MCF 10A (cell line): ENCODE measurements at regions not wholly inside any gene's neighbourhood (a gene's known extent, or its start where the extent isn't known, plus 50 kb on each side); places are given as distances from the start of the nearest gene placed in this dataset.

Source experiments
- BruUV-seq: library from RNA; stranded (reverse); fragments of 400-500 nt; replicated peaks from 2 replicates; lab custom pipeline; 2021; lab: Mats Ljungman, UMichigan
- CTCF ChIA-PET: fragments of 300-600 bp; sonication (Branson Sonifier 250); formaldehyde crosslinking; extraction: SDS; loops from one replicate; lab custom pipeline; 2021; ENCODE audit warnings: antibody characterized with exemption, inconsistent platforms; lab: Yijun Ruan, JAX
- POLR2A ChIA-PET: fragments of 300-600, 350-650 bp; sonication (Branson Sonifier 250); formaldehyde crosslinking; extraction: SDS; loops from one replicate; lab custom pipeline; 2020; ENCODE audit warnings: antibody characterized with exemption, inconsistent platforms; lab: Yijun Ruan, JAX
- DNase-seq: peaks from one replicate; pipeline ENCODE4 v3.0.0-alpha.2; 2018; ENCODE audit not compliant: unreplicated experiment
- H3K27ac Mint-ChIP-seq: one replicate; pipeline ENCODE4 v1.8.0; 2022; ENCODE audit warnings: mild to moderate bottlenecking, low read depth, mixed read lengths; ENCODE audit not compliant: unreplicated experiment
- H3K27me3 Mint-ChIP-seq: one replicate; pipeline ENCODE4 v1.8.0; 2022; ENCODE audit warnings: mixed read lengths; ENCODE audit not compliant: insufficient read depth, unreplicated experiment
- H3K36me3 Mint-ChIP-seq: one replicate; pipeline ENCODE4 v1.8.0; 2022; ENCODE audit warnings: mild to moderate bottlenecking, moderate library complexity, mixed read lengths; ENCODE audit not compliant: insufficient read depth, unreplicated experiment
- H3K4me1 Mint-ChIP-seq: one replicate; pipeline ENCODE4 v1.8.0; 2022; ENCODE audit warnings: mixed read lengths; ENCODE audit not compliant: insufficient read depth, unreplicated experiment
- H3K4me3 Mint-ChIP-seq: one replicate; pipeline ENCODE4 v1.8.0; 2022; ENCODE audit warnings: mild to moderate bottlenecking, moderate library complexity, mixed read lengths; ENCODE audit not compliant: unreplicated experiment
- H3K9me3 Mint-ChIP-seq: one replicate; pipeline ENCODE4 v1.8.0; 2022; ENCODE audit warnings: mixed read lengths; ENCODE audit not compliant: unreplicated experiment
- intact Hi-C: fragments of 100-400 bp; cut with micrococcal nuclease; formaldehyde crosslinking; loops from 2 replicates; pipeline ENCODE4 v1.14.1; 2022
- TF ChIP-seq, protein P1 (sequence below): fragments of 200-600 bp; IDR thresholded peaks from one replicate; pipeline ENCODE4 v1.8.0; 2022; ENCODE audit warnings: antibody characterized with exemption, mild to moderate bottlenecking; ENCODE audit not compliant: unreplicated experiment

DNA sequence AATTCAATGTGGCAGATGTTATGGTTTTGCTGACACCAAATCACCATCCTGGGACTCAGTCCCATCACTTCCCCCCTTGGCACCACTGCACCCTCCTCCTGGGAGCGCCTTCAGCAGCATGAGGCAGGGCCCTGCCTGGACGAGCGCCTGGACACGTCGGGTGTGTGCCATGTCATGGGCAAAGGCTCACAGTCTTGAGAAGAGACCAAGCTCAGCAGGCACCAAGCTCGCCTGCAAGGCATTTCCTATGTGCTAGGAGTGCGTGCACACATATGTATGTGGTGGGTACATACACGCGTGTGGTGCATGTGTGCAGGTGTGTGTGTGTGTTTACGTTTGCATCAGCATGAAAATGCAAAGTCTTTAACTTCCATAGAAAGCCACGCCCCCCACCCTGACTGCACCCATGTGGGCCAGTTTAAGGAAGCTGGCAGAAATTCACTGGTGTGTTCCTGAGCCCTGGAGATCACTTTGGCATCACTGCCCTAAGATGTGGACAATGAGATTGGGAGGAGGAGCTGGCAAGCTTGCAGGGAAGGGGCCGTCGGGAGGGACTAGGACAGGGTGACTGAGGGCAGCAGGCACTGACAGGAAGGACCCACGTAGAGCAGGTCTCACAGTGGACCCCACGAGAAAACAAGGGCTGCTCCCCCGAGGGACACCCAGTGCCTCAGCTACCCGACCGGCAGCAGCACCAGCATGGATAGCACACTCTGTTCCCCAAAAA is 169.9 kb upstream of the PPP2R2D start:
- no peak overlapping the region for H3K27ac Mint-ChIP-seq
- ChIA-PET POLR2A (no interaction called here), CTCF (interaction anchor here (0.6 kb wide), 3 partner anchors 63 to 1301 kb away, joined by 3 read pairs; no protein-coding TSS in a partner anchor)
- DNase-seq, result no peak
- no peaks in the 10 kb centered on the region for H3K27me3 Mint-ChIP-seq
- no TSS peak for BruUV-seq
- no peaks in the 10 kb centered on the region for H3K4me1 Mint-ChIP-seq
- TF ChIP-seq, protein P1, sequence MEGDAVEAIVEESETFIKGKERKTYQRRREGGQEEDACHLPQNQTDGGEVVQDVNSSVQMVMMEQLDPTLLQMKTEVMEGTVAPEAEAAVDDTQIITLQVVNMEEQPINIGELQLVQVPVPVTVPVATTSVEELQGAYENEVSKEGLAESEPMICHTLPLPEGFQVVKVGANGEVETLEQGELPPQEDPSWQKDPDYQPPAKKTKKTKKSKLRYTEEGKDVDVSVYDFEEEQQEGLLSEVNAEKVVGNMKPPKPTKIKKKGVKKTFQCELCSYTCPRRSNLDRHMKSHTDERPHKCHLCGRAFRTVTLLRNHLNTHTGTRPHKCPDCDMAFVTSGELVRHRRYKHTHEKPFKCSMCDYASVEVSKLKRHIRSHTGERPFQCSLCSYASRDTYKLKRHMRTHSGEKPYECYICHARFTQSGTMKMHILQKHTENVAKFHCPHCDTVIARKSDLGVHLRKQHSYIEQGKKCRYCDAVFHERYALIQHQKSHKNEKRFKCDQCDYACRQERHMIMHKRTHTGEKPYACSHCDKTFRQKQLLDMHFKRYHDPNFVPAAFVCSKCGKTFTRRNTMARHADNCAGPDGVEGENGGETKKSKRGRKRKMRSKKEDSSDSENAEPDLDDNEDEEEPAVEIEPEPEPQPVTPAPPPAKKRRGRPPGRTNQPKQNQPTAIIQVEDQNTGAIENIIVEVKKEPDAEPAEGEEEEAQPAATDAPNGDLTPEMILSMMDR, result no peak
- H3K9me3 Mint-ChIP-seq, result peaks cover 20% of the 10 kb centered on the region
- intact Hi-C loops, result no loop called here
- H3K4me3 Mint-ChIP-seq, result no peak overlapping the region
- peaks cover 5% of the 10 kb centered on the region for H3K36me3 Mint-ChIP-seq

DNA sequence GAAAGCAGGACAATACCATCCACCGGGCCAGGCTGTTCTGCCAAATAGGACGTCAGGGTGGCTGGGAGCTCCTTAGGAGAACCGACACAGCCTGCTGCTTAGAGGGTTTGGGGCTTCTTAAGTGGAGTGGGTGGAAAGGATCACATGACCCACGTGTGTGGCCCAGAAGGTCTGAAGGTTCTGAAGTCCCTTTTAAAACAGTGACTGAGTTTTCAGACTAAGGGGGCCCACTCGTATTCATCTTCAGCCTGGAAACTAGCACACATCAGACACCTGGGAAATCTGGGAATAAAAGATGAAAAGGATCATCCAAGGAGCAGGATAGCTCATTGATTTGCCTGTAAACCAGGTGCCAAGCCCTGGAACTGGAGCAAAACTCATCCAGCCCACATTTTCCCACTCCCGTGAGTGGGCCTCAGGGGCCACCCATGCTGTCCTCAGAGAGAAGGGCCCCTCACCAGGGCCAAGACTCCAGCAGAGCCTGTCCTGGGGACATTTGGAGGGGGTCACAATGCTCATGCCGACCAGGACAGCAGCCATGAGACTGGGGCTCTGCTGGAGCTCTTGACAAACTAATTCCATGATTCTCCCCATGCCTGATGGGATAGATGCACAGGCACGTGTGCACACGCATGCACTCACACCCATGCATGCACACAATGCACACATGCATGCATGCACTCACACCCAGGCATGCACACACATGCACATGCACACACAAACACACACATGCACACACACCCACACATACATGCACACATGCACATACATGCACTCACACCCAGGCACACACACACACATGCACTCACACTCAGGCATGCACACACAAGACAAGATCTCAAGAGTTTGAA is 168.8 kb upstream of the PPP2R2D start:
- DNase-seq, result no peak
- intact Hi-C loops, result no loop called here
- Mint-ChIP-seq H3K9me3 (peaks cover 13% of the 10 kb centered on the region), H3K36me3 (peaks cover 5% of the 10 kb centered on the region), H3K27ac (no peak overlapping the region), H3K4me3 (no peak overlapping the region), H3K4me1 (no peaks in the 10 kb centered on the region), H3K27me3 (no peaks in the 10 kb centered on the region)
- TF ChIP-seq, protein P1, result no peak
- ChIA-PET POLR2A (no interaction called here), CTCF (interaction anchor here (0.6 kb wide), 2 partner anchors 62 to 785 kb away, joined by 3 read pairs; no protein-coding TSS in a partner anchor)
- no TSS peak for BruUV-seq

DNA sequence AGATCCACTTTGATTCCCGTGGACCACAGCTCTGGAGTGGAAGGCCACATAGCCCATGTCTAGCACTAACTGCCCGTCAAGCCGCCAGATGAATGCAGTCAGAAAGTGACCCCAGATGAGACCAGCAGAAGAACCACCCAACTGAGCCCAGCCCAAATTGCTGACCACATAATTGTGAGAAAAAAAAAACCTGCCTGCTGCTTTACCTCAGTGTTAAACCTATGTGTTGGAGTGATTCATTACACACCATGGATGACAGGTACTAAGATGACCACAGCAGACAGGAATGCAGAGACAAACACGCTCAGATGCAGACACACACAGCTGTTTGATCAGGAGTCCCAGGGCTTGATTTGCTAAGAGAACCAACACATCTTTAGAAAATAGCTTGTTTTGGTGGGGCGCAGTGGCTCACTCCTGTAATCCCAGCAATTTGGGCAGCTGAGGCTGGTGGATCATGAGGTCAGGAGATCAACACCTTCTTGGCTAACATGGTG is 168.1 kb upstream of the PPP2R2D start:
- POLR2A ChIA-PET, result no interaction called here
- H3K4me3 Mint-ChIP-seq, result no peak overlapping the region
- no peaks in the 10 kb centered on the region for H3K4me1 Mint-ChIP-seq
- H3K27me3 Mint-ChIP-seq, result no peaks in the 10 kb centered on the region
- DNase-seq, result peak; percentile 17
- CTCF ChIA-PET, result interaction anchor here (0.6 kb wide), 1 partner anchor 785 kb away, joined by 3 read pairs; no protein-coding TSS in a partner anchor
- TF ChIP-seq, protein P1, result no peak
- intact Hi-C loops, result no loop called here
- H3K9me3 Mint-ChIP-seq, result peaks cover 8% of the 10 kb centered on the region
- H3K36me3 Mint-ChIP-seq, result no peaks in the 10 kb centered on the region
- BruUV-seq, result no TSS peak
- H3K27ac Mint-ChIP-seq, result no peak overlapping the region

DNA sequence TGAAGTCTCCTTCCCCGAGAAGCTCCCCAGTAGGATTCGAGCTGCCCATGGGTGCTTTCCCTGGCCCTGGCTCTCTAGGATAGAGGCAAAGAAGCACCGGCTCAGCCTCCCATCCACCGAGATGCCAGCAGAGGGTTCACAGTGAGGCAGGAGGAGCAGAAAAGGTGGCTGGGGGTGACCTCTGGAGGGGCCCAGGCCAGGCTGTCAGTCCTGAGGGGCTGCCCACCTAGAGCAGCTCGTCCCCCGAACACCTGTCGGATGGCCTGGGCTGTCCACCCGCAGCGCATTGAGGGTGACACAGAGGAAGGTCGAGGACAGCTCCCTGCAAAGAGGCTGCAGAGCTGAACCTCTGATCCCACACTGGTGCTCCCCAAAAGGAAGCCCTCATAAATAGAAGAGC is 167.2 kb upstream of the PPP2R2D start:
- no peak overlapping the region for H3K4me3 Mint-ChIP-seq
- ChIA-PET POLR2A (no interaction called here), CTCF (interaction anchor here (0.7 kb wide), 1 partner anchor 343 kb away, joined by 3 read pairs; no protein-coding TSS in a partner anchor)
- TF ChIP-seq, protein P1, result no peak
- no peaks in the 10 kb centered on the region for H3K4me1 Mint-ChIP-seq
- no peak overlapping the region for H3K27ac Mint-ChIP-seq
- no TSS peak for BruUV-seq
- intact Hi-C loops, result no loop called here
- no peaks in the 10 kb centered on the region for H3K36me3 Mint-ChIP-seq
- DNase-seq, result no peak
- H3K9me3 Mint-ChIP-seq, result peaks cover 8% of the 10 kb centered on the region
- no peaks in the 10 kb centered on the region for H3K27me3 Mint-ChIP-seq
